Suppressor macrophage treated with lipopolysaccharide for 4 hours (primary cell): ENCODE measurements at regions not wholly inside any gene's neighbourhood (a gene's known extent, or its start where the extent isn't known, plus 50 kb on each side); places are given as distances from the start of the nearest gene placed in this dataset.
A peak's percentile ranks its signal among the peaks of the same experiment; 100 is the strongest.
"Not testable (repeated sequence)": the region's sequence is repeated elsewhere in the genome, so short reads cannot be mapped to it uniquely, and the experiment has no call there.

Experiments used
- DNase-seq: peaks from one replicate; pipeline ENCODE4 v3.0.0-alpha.2; 2020

GRCh38 chrX:52261125-52261462, 76.4 kb downstream of the MAGED4 start:
- DNase-seq, result no peak

DNA sequence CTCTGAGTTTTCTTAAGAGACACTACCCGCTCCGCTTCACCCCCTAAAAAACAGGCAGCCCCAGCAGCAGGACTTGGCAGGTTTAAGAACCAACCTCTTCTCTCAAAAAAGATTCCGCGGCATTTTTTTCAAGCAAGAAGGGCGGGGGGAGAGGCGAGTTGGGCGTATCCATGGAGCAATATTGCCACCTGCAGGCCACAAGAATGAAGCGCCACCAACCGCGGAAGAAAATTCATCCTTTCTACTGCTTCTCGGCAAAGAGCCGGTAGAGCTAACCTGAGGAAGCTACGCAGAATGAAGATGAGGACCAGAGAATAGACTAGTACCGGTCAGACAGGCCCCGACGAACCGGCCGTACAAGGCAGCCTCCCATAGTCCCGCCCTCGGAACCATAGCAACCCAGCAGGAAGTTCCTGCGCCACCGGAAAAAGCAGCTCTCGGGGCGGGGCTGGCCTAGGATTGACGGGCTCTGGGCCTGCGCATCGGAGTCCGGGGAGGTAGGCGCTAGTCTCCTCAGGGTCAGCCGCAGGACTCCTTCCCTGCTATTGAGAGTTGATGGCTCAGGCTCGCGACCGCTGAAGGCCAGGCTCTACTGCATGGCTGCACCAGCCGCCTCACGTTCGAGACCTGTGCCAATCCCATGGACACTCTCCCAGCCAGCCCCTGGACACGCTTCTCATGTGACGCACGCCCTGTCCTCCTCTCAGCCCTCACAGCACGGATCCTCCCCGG, 76.9 kb downstream of the MAGED4 start:
- peak; percentile 87 for DNase-seq

- no peak for DNase-seq
These were observed 77.5 kb downstream of the MAGED4 start for GRCh38 chrX:52262195-52262546.

DNA sequence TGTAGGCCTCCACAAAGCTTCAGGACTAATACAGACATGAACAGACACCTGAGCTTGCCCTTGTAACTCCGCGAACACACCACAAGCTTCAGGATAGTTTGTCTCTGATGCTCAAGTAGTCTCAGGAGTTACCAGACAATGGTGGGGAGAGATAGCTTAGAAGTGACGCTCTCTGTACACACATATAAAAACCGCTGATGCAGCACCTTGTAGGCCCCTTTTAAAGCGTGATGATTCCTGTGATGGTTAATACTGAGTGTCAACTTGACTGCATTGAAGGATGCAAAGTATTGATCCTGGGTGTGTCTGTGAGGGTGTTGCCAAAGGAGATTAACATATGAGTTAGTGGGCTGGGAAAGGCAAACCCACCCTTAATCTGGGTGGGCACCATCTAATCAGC, 78.7 kb downstream of the MAGED4 start:
- no peak for DNase-seq

- DNase-seq, result no peak
These were observed 81.0 kb downstream of the MAGED4 start for GRCh38 chrX:52265713-52266112.

DNA sequence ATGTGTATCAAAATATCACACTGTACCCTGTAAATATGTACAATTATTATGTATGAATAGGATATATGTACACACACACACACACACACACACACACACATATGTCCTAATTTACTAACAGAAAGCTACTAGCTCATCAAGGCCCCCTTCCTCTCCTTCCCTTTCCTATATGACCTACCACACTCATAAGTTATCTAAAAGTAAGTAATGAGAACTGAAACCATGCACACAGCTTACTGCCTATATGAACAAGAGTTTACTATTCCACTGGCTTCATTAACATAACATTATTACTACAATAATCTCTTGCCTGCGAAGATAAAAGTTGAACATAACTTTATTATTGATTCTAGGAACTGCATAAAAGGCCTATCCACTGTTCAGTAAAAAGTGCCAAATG, 83.8 kb downstream of the MAGED4 start:
- not testable (repeated sequence) for DNase-seq

DNA sequence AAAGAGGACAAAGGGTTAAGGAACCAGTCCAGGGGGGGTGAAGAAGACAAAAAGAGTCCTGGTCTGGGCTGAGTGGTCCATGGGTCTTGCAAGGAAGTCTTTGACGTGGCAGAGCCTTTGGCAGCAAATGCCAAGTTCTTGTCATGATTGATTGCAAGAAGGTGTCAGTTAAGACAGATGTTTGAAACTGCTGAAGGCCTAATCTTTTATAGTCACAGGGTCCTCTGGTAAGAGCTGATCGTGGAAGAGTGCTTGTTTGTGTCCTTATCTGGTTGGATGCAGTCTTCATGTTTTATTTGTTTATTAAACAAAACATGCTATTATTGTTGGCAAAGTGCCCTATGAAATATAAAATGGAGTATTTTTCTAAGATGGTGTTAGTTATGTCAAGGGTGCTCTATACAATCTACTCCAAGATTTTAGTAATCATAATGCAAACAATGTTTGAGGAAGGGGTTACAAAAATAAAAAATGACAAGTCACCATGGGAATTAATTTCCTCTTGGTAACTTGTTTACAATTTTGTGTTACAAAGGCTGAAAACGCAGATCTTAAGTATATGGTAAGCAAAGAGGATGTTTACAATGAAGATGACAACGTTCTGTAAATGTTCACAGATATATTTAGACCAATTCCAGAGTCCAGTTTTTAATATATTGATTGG, 85.9 kb downstream of the MAGED4 start:
- DNase-seq, result no peak

- DNase-seq, result peak; percentile 20
These were observed 86.5 kb downstream of the MAGED4 start for GRCh38 chrX:52271206-52271605.

DNA sequence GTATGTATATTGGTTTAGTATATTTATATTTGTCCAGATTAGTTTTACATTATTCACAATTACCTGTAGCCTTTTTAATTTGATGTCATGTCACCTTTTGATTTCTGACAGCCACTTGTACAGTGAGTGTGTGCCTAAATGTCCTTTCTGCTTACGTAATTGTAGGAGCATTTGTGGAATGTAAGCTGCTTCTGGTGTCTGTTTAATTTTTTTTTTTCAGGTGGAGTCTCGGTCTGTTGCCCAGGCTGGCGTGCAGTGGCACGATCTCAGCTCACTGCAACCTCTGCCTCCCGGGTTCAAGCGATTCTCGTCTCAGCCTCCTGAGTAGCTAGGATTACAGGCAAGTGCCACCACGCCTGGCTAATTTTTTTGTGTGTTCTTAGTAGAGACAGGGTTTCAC, 91.2 kb upstream of the XAGE2 start:
- no peak for DNase-seq

- no peak for DNase-seq
These were observed 88.0 kb upstream of the XAGE2 start for GRCh38 chrX:52280812-52281211.

GRCh38 chrX:52284865-52285264, 84.0 kb upstream of the XAGE2 start:
- no peak for DNase-seq

GRCh38 chrX:52298968-52299367, 69.9 kb upstream of the XAGE2 start:
- DNase-seq, result not testable (repeated sequence)

DNA sequence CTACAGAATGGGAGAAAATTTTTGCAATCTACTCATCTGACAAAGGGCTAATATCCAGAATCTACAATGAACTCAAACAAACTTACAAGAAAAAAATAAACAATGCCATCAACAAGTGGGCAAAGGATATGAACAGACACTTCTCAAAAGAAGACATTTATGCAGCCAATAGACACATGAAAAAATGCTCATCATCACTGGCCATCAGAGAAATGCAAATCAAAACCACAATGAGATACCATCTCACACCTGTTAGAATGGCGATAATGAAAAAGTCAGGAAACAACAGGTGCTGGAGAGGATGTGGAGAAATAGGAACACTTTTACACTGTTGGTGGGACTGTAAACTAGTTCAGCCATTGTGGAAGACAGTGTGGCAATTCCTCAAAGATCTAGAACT, 60.3 kb upstream of the XAGE2 start:
- not testable (repeated sequence) for DNase-seq
